A673 (cell line): ENCODE measurements at regions not wholly inside any gene's neighbourhood (a gene's known extent, or its start where the extent isn't known, plus 50 kb on each side); places are given as distances from the start of the nearest gene placed in this dataset.

Experiments
- BruUV-seq: library from RNA; stranded (reverse); fragments of 400-500 nt; replicated peaks from 2 replicates; lab custom pipeline; 2021; lab: Mats Ljungman, UMichigan
- CTCF ChIA-PET: fragments of 300-600 bp; sonication (Branson Sonifier 250); formaldehyde crosslinking; loops from one replicate; lab custom pipeline; 2022; ENCODE audit warnings: antibody characterized with exemption; lab: Charles Lee
- POLR2A ChIA-PET: fragments of 300-600 bp; sonication (Branson Sonifier 250); formaldehyde crosslinking; loops from one replicate; lab custom pipeline; 2022; ENCODE audit warnings: antibody characterized with exemption; ENCODE audit not compliant: low non-redundant PET; lab: Charles Lee
- DNase-seq: peaks from one replicate; pipeline ENCODE4 v3.0.0-alpha.2; 2015; ENCODE audit warnings: low spot score
- H3K27ac ChIP-seq: fragments of 200-600 bp; sonication (generic); 2 replicates; pipeline ENCODE4 v1.5.1; 2016; ENCODE audit warnings: mixed run types, low read depth, mild to moderate bottlenecking, mixed read lengths, antibody characterized with exemption, low read length; ENCODE audit not compliant: poor library complexity, severe bottlenecking
- H3K27me3 ChIP-seq: fragments of 200-600 bp; sonication (generic); replicated peaks from 2 replicates; pipeline ENCODE4 v1.6.1; 2017; ENCODE audit warnings: mixed run types, low read depth, mild to moderate bottlenecking, mixed read lengths, antibody characterized with exemption, low read length; ENCODE audit not compliant: insufficient read depth, poor library complexity
- H3K36me3 ChIP-seq: fragments of 200-600 bp; sonication (generic); 2 replicates; pipeline ENCODE4 v1.6.1; 2016; ENCODE audit warnings: mixed run types, mild to moderate bottlenecking, mixed read lengths, antibody characterized with exemption, low read length; ENCODE audit not compliant: insufficient read depth, poor library complexity, severe bottlenecking
- H3K4me1 ChIP-seq: fragments of 200-600 bp; sonication (generic); 2 replicates; pipeline ENCODE4 v1.6.1; 2017; ENCODE audit warnings: mixed run types, mild to moderate bottlenecking, mixed read lengths, antibody characterized with exemption, low read length; ENCODE audit not compliant: insufficient read depth, poor library complexity, severe bottlenecking
- H3K4me3 ChIP-seq: fragments of 200-600 bp; sonication (generic); 2 replicates; pipeline ENCODE4 v1.5.1; 2016; ENCODE audit warnings: low read depth, mixed run types, mild to moderate bottlenecking, mixed read lengths, low read length; ENCODE audit not compliant: poor library complexity, severe bottlenecking
- H3K9me3 ChIP-seq: fragments of 200-600 bp; sonication (generic); 2 replicates; pipeline ENCODE4 v1.6.1; 2016; ENCODE audit warnings: mixed run types, low read depth, mild to moderate bottlenecking, mixed read lengths, antibody characterized with exemption, low read length; ENCODE audit not compliant: poor library complexity, severe bottlenecking
- CTCF ChIP-seq: fragments of 300-800, 200-600 bp; sonication (generic); conservative IDR thresholded peaks from 2 replicates; pipeline ENCODE4 v1.5.1; 2017; ENCODE audit warnings: low read depth, mild to moderate bottlenecking, antibody characterized with exemption, low read length, moderate library complexity, mixed read lengths
- EZH2 ChIP-seq: fragments of 200-600 bp; sonication (generic); IDR thresholded peaks from 2 replicates; pipeline ENCODE4 v1.6.1; 2017; ENCODE audit warnings: borderline replicate concordance, low read depth, mild to moderate bottlenecking, mixed read lengths, antibody characterized with exemption, low read length; ENCODE audit not compliant: poor library complexity, severe bottlenecking
- intact Hi-C: fragments of 100-400 bp; cut with micrococcal nuclease; formaldehyde crosslinking; loops from one replicate; pipeline ENCODE4 v1.10.0; 2022; ENCODE audit not compliant: unreplicated experiment

GRCh38 chr21:38696579-38696978 lies 109.2 kb upstream of the ETS2 start:
- POLR2A ChIA-PET: no interaction called here
- CTCF ChIA-PET: no interaction called here
- DNase-seq: no peak
- no peak for TF ChIP-seq EZH2
- no peak for TF ChIP-seq CTCF
- H3K9me3 ChIP-seq: no peaks in the 10 kb centered on the region
- no peaks in the 10 kb centered on the region for H3K36me3 ChIP-seq
- BruUV-seq: no TSS peak
- no peaks in the 10 kb centered on the region for H3K4me1 ChIP-seq
- intact Hi-C loops: no loop called here
- H3K27ac ChIP-seq: no peak overlapping the region
- H3K4me3 ChIP-seq: no peak overlapping the region
- no peaks in the 10 kb centered on the region for H3K27me3 ChIP-seq

GRCh38 chr21:38699048-38699447 lies 106.7 kb upstream of the ETS2 start:
- no peaks in the 10 kb centered on the region for H3K4me1 ChIP-seq

GRCh38 chr21:38702196-38702595 lies 103.5 kb upstream of the ETS2 start:
- POLR2A ChIA-PET: no interaction called here
- no TSS peak for BruUV-seq
- Histone ChIP-seq H3K4me1 (no peaks in the 10 kb centered on the region), H3K9me3 (no peaks in the 10 kb centered on the region), H3K27ac (no peak overlapping the region), H3K27me3 (peaks cover 35% of the 10 kb centered on the region), H3K36me3 (no peaks in the 10 kb centered on the region), H3K4me3 (no peak overlapping the region)
- DNase-seq: no peak
- TF ChIP-seq EZH2: no peak
- TF ChIP-seq CTCF: no peak
- intact Hi-C loops: no loop called here
- CTCF ChIA-PET: interaction anchor here (0.7 kb wide), 1 partner anchor 261 kb away, joined by 7 read pairs; no protein-coding TSS in a partner anchor

More at GRCh38 chr21:38699048-38699447, 106.7 kb upstream of the ETS2 start:
- Histone ChIP-seq H3K9me3 (no peaks in the 10 kb centered on the region), H3K4me3 (no peak overlapping the region), H3K36me3 (no peaks in the 10 kb centered on the region), H3K27ac (no peak overlapping the region), H3K27me3 (peaks cover 15% of the 10 kb centered on the region)
- TF ChIP-seq CTCF: peak; percentile 32; the same call in 1 of the 2 replicates
- TF ChIP-seq EZH2: no peak
- intact Hi-C loops: no loop called here
- CTCF ChIA-PET: no interaction called here
- POLR2A ChIA-PET: no interaction called here
- DNase-seq: peak; percentile 3
- no TSS peak for BruUV-seq
